GM19035 (cell line): ENCODE measurements at regions not wholly inside any gene's neighbourhood (a gene's known extent, or its start where the extent isn't known, plus 50 kb on each side); places are given as distances from the start of the nearest gene placed in this dataset.
"Not testable (repeated sequence)": the region's sequence is repeated elsewhere in the genome, so short reads cannot be mapped to it uniquely, and the experiment has no call there.

Source experiments
- ATAC-seq: cut with Tn5 transposase; IDR thresholded peaks from one replicate; pipeline ENCODE4 v1.9.1; 2021; ENCODE audit not compliant: unreplicated experiment

DNA sequence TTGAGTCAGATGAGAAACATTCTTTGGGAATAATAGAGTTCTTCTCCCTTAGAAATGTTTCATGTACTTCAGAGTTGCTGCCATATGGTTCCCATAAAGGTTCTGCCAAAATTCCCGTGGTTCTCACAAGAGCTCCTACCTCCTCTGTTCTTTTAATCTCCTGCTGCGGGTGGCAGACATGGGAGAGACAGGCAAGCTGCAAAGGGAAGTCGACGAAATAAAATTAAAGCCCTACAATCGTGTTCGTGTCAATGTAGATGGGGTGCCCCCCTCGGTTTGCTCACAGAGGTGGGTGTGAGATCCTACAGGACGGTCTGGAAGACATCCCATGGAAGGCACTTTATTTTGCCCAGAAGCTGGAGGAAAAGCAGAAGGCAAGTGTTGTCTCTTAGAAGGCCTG, 276.0 kb downstream of the RWDD3 start:
- no peak for ATAC-seq

DNA sequence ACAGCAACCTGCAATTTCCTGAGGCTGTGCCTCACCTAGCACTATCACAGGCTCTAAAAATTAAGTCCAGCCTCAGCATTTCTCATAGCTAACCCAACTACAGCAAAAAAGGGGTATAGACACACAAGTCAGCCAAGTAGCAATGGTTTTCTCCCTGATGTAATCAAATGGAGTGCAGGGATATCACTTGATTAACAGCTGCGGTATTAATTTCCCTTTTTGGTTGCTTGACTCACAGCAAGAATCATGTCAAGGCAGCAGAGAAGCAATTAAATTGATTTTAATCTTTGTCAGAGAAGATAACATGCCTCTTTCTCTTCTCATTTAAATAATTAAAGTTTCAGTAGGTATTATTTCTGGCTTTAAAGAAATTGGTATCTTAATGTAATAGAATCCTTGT, 278.9 kb downstream of the RWDD3 start:
- ATAC-seq: no peak

GRCh38 chr1:95517506-95517905, 283.5 kb downstream of the RWDD3 start:
- ATAC-seq: no peak

GRCh38 chr1:95518310-95518709, 284.3 kb downstream of the RWDD3 start:
- ATAC-seq: no peak

GRCh38 chr1:95520390-95520789, 286.4 kb downstream of the RWDD3 start:
- ATAC-seq: no peak

DNA sequence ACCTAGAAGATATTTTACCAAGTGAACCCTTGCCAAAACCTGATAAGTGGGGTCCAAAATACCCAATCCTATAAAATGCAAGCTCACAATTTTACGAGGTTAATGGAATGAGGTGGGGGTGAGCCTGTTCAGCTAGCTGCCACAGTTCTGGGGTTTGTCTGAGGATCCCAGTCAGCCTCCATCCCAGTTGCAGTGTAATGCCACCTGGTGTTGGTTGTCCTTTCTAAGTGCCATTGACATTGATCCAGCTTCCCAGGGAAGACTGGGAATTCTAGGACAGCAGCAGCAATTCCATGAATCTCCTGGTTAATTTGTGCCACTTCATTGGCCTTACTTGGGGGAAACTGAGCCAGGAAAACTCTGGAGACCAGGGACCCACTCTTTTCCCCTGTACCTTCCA, 298.3 kb downstream of the RWDD3 start:
- no peak for ATAC-seq

DNA sequence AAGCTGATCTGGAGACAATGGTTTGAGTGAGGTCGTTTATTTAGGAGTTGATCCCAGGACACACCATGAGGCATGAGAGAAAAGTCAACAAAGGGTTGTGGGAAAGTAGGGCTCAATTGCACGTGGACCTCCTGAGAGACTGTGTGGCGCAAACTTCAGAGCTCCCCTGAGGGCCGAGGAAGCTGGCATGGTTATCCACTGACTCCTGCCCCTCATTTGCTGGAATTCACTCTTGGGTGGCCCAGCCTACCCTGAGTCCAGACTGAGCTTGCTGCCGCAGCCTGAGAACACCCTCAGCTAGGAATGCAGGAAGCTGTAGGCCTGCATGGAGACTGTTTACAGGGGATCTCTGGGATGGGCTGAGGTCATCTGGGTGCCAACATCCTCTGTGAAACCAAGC, 301.0 kb downstream of the RWDD3 start:
- ATAC-seq: no peak

DNA sequence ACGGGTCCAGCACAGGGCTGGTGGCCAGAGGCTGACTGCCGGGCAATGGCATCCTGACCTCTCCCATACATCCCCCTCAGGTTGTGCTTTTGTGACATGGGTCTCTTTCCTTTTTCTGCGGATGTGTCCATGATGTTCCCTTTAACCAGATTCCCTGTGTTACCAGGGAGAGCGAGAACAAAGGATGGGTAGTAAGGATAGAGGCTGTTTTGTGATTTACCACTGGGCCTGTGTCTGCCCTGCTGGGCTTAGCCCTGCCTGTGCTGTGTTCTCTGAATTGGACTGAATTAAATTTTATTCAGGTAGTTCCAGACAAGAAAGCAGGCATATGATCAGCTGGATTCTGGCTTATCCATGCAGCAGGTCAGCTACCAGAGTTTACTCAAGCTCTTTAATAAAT, 301.6 kb downstream of the RWDD3 start:
- ATAC-seq: no peak

DNA sequence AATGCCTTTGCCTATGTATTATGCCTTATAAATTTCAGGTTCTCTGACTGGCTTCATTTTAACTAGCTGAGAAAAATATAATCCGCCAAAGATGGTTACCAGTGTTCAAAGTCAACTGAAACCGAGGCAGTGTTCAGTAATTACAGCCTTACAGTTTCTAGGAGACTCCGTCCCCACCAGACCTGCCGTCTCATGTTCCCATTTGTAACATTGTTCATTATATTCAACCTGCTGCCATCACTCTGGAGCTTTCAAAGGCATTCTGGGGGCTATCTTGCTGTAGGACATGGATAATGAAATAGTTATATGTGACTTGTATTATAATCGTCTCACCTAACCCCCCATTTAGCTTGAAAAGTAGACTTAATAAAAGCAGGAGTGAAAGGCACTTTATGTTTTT, 302.5 kb downstream of the RWDD3 start:
- ATAC-seq: no peak

- ATAC-seq: no peak
These were observed 303.2 kb downstream of the RWDD3 start for GRCh38 chr1:95537176-95537575.

- ATAC-seq: not testable (repeated sequence)
These were observed 304.2 kb downstream of the RWDD3 start for GRCh38 chr1:95538242-95538641.

GRCh38 chr1:95542936-95543335, 308.9 kb downstream of the RWDD3 start:
- no peak for ATAC-seq

- no peak for ATAC-seq
These were observed 313.0 kb downstream of the RWDD3 start for GRCh38 chr1:95547005-95547404.

DNA sequence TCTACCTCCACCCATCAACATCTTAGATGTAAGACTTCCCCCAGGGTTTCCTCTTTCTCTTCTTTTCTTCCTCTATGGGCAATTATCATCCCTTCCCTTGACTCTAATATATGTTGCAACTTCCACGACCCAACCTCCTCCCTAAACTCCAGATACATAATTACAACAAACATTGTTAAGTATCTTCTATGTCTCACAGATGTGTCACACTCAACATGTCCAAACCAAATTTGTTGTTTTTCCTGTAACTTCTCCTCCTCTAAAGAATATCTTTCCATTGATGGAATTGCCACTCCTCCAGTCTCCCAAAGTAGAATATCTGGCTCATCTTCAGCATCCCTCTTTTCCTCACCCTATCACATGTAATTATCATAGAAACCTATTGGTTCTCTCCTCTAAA, 314.2 kb downstream of the RWDD3 start:
- ATAC-seq: no peak

DNA sequence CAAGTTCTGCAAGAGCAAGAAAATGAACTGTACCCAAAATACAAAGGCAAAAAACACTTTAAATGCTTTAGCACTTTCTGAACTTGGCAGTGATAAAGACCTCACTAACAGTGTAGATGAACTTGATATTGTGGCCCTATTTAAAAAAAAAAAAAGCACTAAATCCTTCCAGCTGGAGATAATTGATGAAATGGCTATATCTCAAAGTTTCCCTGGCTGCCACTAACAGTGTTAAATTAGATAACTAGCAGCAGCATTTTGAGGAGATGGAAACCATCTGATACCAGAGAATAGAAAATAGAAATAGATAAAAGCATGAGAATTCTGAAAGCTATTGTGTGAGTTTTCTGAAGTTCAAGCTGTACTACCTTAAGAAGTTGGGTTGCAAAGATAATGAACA, 317.2 kb downstream of the RWDD3 start:
- ATAC-seq: no peak

DNA sequence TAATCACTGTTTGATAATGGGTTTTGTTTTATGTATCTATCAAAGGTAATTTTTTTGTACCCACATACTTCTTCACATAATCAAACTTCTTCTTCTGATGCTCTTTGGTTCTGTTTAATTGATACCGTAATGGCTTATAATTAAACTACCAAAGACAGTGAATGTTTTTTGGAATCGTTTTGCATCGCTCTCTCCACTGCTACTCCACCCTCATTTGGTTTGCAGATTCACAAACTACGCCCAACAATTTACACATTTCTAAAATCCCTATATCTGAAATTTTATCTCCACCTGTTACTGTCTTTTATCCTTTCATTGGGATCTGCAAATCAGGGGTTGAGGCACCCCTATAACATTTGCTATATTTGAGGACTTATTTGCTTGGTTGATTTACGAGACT, 319.6 kb downstream of the RWDD3 start:
- ATAC-seq: no peak

GRCh38 chr1:95554408-95554807, 320.4 kb downstream of the RWDD3 start:
- no peak for ATAC-seq

DNA sequence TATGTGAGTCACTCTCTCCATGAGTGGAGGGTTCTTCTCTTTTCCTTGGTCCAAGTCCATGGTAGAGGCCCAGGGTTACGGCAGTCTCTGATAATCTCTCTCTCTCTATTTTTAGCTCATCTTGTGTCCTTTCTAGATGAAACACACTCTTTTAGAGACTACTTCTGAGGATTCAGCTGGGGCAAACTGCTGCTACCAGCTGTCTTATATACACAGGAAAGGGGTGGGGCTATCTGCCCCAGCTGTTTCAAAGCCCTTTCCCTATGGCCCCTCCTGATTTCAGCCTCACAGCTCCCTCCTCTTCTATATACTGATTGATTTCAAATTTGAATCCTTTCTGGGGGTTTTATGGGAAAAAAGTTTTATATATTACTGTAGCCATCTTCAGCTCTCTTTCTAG, 324.8 kb downstream of the RWDD3 start:
- ATAC-seq: no peak

- ATAC-seq: no peak
These were observed 327.3 kb downstream of the RWDD3 start for GRCh38 chr1:95561346-95561745.

DNA sequence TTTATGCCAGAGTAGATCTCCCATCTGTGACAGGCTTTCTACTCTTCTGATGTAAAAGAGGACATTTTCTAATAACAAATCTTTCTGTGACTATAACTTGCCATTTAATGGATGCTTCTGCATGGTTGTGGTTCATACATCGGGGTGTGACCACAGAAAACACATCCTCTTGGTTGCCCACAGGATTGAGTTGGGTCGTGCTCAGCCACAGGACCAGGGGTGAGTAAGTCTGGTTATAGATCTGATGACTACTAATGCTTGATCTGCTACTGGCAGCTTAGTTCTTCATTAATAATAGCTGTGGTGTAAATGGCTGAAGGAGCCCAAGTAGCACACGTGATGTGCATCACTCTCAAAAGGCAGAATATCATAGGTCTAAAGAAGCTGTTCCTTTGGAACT, 328.2 kb downstream of the RWDD3 start:
- ATAC-seq: no peak

GRCh38 chr1:95572002-95572401, 338.0 kb downstream of the RWDD3 start:
- ATAC-seq: no peak

DNA sequence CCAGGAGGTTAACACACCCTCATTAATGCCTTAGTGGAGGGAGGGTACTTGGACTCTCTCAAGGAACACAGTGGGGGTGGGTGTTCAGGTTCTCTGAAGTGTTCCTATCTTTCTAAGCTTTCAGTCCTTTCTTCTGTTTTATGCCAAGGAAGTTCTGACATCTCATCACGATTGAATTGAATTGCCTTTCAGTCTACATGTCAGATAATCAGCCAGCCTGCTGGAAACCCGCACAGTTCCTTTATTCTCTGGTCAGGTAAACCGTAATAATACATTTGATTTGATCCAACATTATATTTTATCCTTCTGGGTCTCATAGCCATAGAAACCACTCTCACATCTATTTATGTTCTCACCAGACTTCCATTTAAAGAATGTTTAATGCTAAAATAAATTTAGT, 339.0 kb downstream of the RWDD3 start:
- ATAC-seq: no peak

DNA sequence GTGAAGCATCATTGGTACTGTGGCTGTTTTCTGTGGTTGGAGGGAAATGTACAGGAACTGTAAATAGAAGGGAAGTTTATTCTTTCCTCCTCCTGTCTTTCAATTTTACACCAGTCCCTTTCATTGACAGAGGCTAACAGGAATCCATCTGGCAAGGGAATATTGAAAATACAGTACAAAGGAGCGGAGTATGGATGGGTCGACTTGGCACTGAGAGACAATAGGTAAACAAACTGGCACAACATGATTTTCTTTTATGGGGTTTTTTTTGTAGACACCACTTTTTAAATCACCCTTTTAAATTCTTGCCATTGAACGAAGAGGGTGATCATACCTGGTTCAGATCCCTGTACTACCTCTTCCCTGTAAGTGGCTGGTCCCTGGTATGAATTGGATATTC, 341.3 kb downstream of the RWDD3 start:
- no peak for ATAC-seq

DNA sequence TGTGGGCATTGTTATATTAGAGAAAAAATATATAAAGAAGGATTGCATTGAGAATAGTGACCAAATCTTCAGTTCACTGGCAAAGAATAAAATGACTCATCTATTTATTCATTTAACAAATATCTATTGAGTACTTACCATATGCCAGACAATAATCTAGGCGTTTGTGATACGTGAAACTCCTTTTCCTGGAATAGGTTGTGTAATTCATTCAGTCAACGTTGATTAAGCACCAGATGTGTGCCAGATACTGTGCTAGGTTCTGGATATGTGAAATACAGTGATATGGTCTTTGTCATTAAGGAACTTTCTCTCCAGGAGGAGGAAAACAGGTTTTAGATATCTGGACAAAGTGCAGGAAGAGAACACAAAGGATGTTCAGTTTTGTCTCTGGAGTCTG, 344.5 kb downstream of the RWDD3 start:
- ATAC-seq: no peak
